H9 (cell line): ENCODE measurements at regions not wholly inside any gene's neighbourhood (a gene's known extent, or its start where the extent isn't known, plus 50 kb on each side); places are given as distances from the start of the nearest gene placed in this dataset.

ENCODE experiments used
- DNase-seq: peaks from one replicate; pipeline ENCODE4 v3.0.0-alpha.2; 2017
- H2AFZ ChIP-seq: one replicate; pipeline ENCODE4 v1.6.1; 2013; ENCODE audit warnings: mild to moderate bottlenecking, low read length, control low read depth, moderate library complexity
- H2AK5ac ChIP-seq: 2 replicates; pipeline ENCODE4 v1.6.1; 2013; ENCODE audit warnings: low read length, control low read depth, mixed read lengths; ENCODE audit not compliant: insufficient read length
- H2BK120ac ChIP-seq: one replicate; pipeline ENCODE4 v1.6.1; 2013; ENCODE audit warnings: low read depth, mild to moderate bottlenecking, low read length, control low read depth, inconsistent platforms; ENCODE audit not compliant: poor library complexity, severe bottlenecking
- H2BK12ac ChIP-seq: 2 replicates; pipeline ENCODE4 v1.6.1; 2013; ENCODE audit warnings: low read length, control low read depth, mixed read lengths, low read depth; ENCODE audit not compliant: insufficient read length
- H2BK15ac ChIP-seq: 2 replicates; pipeline ENCODE4 v1.6.1; 2013; ENCODE audit warnings: low read depth, low read length, control low read depth
- H2BK20ac ChIP-seq: one replicate; pipeline ENCODE4 v1.6.1; 2013; ENCODE audit warnings: low read depth, mild to moderate bottlenecking, low read length, control low read depth, inconsistent platforms; ENCODE audit not compliant: poor library complexity, severe bottlenecking
- H2BK5ac ChIP-seq: 2 replicates; pipeline ENCODE4 v1.6.1; 2013; ENCODE audit warnings: low read length, control low read depth, mixed read lengths; ENCODE audit not compliant: insufficient read length
- H3K14ac ChIP-seq: 2 replicates; pipeline ENCODE4 v1.6.1; 2013; ENCODE audit warnings: low read length, control low read depth; ENCODE audit not compliant: insufficient read depth
- H3K18ac ChIP-seq: 2 replicates; pipeline ENCODE4 v1.6.1; 2013; ENCODE audit warnings: low read depth, mild to moderate bottlenecking, mixed read lengths, low read length, control low read depth; ENCODE audit not compliant: insufficient read length
- H3K23ac ChIP-seq: 2 replicates; pipeline ENCODE4 v1.6.1; 2013; ENCODE audit warnings: low read length, control low read depth, mixed read lengths, low read depth; ENCODE audit not compliant: insufficient read length
- H3K23me2 ChIP-seq: 2 replicates; pipeline ENCODE4 v1.6.1; 2013; ENCODE audit warnings: low read depth, mild to moderate bottlenecking, mixed read lengths, low read length, control low read depth; ENCODE audit not compliant: insufficient read length, poor library complexity, severe bottlenecking
- H3K27ac ChIP-seq: 2 replicates; pipeline ENCODE4 v1.5.1; 2013; ENCODE audit warnings: low read length, control low read depth, mixed read lengths, low read depth; ENCODE audit not compliant: insufficient read length
- H3K27me3 ChIP-seq: 2 replicates; pipeline ENCODE4 v1.6.1; 2013; ENCODE audit warnings: low read length, control low read depth, inconsistent platforms; ENCODE audit not compliant: insufficient read depth
- H3K4ac ChIP-seq: 2 replicates; pipeline ENCODE4 v1.6.1; 2013; ENCODE audit warnings: low read depth, mild to moderate bottlenecking, control low read depth, inconsistent platforms, low read length, moderate library complexity
- H3K4me1 ChIP-seq: 2 replicates; pipeline ENCODE4 v1.6.1; 2013; ENCODE audit warnings: low read length, control low read depth, inconsistent platforms; ENCODE audit not compliant: insufficient read depth
- H3K4me2 ChIP-seq: 2 replicates; pipeline ENCODE4 v1.6.1; 2013; ENCODE audit warnings: low read length, control low read depth, mixed read lengths; ENCODE audit not compliant: insufficient read length, insufficient read depth
- H3K56ac ChIP-seq: 2 replicates; pipeline ENCODE4 v1.6.1; 2013; ENCODE audit warnings: low read depth, mild to moderate bottlenecking, mixed read lengths, low read length, control low read depth; ENCODE audit not compliant: insufficient read length
- H3K79me1 ChIP-seq: 2 replicates; pipeline ENCODE4 v1.6.1; 2013; ENCODE audit warnings: low read depth, mild to moderate bottlenecking, moderate library complexity, low read length, control low read depth, inconsistent platforms; ENCODE audit not compliant: insufficient read depth, poor library complexity, severe bottlenecking
- H3K79me2 ChIP-seq: 2 replicates; pipeline ENCODE4 v1.6.1; 2013; ENCODE audit warnings: low read length, control low read depth, inconsistent platforms; ENCODE audit not compliant: insufficient read depth
- H3K9ac ChIP-seq: 2 replicates; pipeline ENCODE4 v1.6.1; 2013; ENCODE audit warnings: low read length, control low read depth, mixed read lengths; ENCODE audit not compliant: insufficient read length; ENCODE audit errors: extremely low read depth
- H3K9me3 ChIP-seq: one replicate; pipeline ENCODE4 v1.6.1; 2013; ENCODE audit warnings: low read depth, low read length, inconsistent platforms; ENCODE audit not compliant: control insufficient read depth
- H3T11ph ChIP-seq: one replicate; pipeline ENCODE4 v1.6.1; 2013; ENCODE audit warnings: mild to moderate bottlenecking, low read length, control low read depth, inconsistent platforms
- H4K20me1 ChIP-seq: one replicate; pipeline ENCODE4 v1.6.1; 2013; ENCODE audit not compliant: control insufficient read depth, insufficient read length, insufficient read depth
- H4K5ac ChIP-seq: 2 replicates; pipeline ENCODE4 v1.6.1; 2013; ENCODE audit warnings: low read depth, mild to moderate bottlenecking, mixed read lengths, low read length, control low read depth; ENCODE audit not compliant: insufficient read length
- H4K8ac ChIP-seq: replicated peaks from 2 replicates; pipeline ENCODE4 v1.6.1; 2013; ENCODE audit warnings: low read length, control low read depth, mixed read lengths, low read depth; ENCODE audit not compliant: insufficient read length
- H4K91ac ChIP-seq: 2 replicates; pipeline ENCODE4 v1.6.1; 2013; ENCODE audit warnings: low read depth, mild to moderate bottlenecking, moderate library complexity, mixed read lengths, low read length, control low read depth; ENCODE audit not compliant: insufficient read length
- H3K27ac Mint-ChIP-seq, 3 experiments: 2 replicates in 2 of 3; 3 replicates in 1 of 3; pipeline ENCODE4 v1.8.0; 2020 to 2021; ENCODE audit warnings: mixed read lengths in 3 of 3, mild to moderate bottlenecking in 1 of 3, moderate library complexity in 1 of 3
- H3K27me3 Mint-ChIP-seq: 2 replicates; pipeline ENCODE4 v1.8.0; 2021; ENCODE audit warnings: low read depth, mild to moderate bottlenecking, moderate library complexity, mixed read lengths
- H3K36me3 Mint-ChIP-seq, 3 experiments: 2 replicates in 2 of 3; 3 replicates in 1 of 3; pipeline ENCODE4 v1.8.0; 2020 to 2021; ENCODE audit warnings: low read depth in 3 of 3, mixed read lengths in 3 of 3; ENCODE audit not compliant: insufficient read depth in 1 of 3
- H3K4me1 Mint-ChIP-seq, 2 experiments: 2 replicates each; pipeline ENCODE4 v1.8.0; 2020; ENCODE audit warnings: mixed read lengths in 2 of 2
- H3K4me3 Mint-ChIP-seq, 2 experiments: 2 replicates in 1 of 2; 3 replicates in 1 of 2; pipeline ENCODE4 v1.8.0; 2020 to 2021; ENCODE audit warnings: mild to moderate bottlenecking in 2 of 2, mixed read lengths in 2 of 2, moderate library complexity in 1 of 2
- H3K9me3 Mint-ChIP-seq, 2 experiments: 2 replicates in 1 of 2; 3 replicates in 1 of 2; pipeline ENCODE4 v1.8.0; 2020; ENCODE audit warnings: mild to moderate bottlenecking in 2 of 2, mixed read lengths in 2 of 2, moderate library complexity in 1 of 2
- TF ChIP-seq, protein P1 (sequence below): fragments of 200-600 bp; sonication (generic); conservative IDR thresholded peaks from 3 replicates; pipeline ENCODE4 v1.8.0; 2021; ENCODE audit warnings: antibody characterized with exemption, mild to moderate bottlenecking

DNA sequence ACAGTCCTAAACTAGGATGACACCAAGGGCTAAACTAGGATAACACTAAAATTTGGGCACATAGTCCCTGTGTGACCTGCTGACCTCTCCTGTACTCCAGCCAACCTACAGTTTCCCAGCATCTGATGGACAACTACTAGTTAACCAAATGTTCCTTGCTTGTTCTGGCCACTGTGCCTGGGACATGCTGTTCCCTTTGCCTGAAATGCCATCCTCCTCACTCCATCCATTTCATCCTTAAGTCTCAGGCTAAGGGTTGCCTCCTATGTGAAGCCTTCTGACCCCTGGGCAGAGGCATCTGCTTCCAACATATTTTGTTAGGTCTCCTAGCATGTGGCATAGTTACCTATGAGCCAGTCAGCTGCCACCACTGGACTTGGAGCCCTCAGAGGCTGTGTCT is 204.9 kb upstream of the JUN start:
- no peaks in the 10 kb centered on the region; a peak in 1 of 5 replicates for H3K9me3 Mint-ChIP-seq
- no peak overlapping the region for H3K27ac Mint-ChIP-seq

More for the DNA sequence above, 204.9 kb upstream of the JUN start:
- H3K56ac ChIP-seq = no peak overlapping the region
- H2BK20ac ChIP-seq = no peak overlapping the region
- Mint-ChIP-seq H3K27me3 (peaks cover 11% of the 10 kb centered on the region), H3K36me3 (no peaks in the 10 kb centered on the region), H3K4me1 (no peaks in the 10 kb centered on the region), H3K4me3 (no peak overlapping the region)
- H2BK15ac ChIP-seq = no peak overlapping the region
- no peak overlapping the region for H2BK12ac ChIP-seq
- H4K5ac ChIP-seq = no peak overlapping the region
- no peak overlapping the region for H4K91ac ChIP-seq
- TF ChIP-seq, protein P1, sequence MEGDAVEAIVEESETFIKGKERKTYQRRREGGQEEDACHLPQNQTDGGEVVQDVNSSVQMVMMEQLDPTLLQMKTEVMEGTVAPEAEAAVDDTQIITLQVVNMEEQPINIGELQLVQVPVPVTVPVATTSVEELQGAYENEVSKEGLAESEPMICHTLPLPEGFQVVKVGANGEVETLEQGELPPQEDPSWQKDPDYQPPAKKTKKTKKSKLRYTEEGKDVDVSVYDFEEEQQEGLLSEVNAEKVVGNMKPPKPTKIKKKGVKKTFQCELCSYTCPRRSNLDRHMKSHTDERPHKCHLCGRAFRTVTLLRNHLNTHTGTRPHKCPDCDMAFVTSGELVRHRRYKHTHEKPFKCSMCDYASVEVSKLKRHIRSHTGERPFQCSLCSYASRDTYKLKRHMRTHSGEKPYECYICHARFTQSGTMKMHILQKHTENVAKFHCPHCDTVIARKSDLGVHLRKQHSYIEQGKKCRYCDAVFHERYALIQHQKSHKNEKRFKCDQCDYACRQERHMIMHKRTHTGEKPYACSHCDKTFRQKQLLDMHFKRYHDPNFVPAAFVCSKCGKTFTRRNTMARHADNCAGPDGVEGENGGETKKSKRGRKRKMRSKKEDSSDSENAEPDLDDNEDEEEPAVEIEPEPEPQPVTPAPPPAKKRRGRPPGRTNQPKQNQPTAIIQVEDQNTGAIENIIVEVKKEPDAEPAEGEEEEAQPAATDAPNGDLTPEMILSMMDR = no peak
- H3K4ac ChIP-seq = no peak overlapping the region
- H3K23ac ChIP-seq = no peak overlapping the region
- no peaks in the 10 kb centered on the region for H3K79me1 ChIP-seq
- H4K8ac ChIP-seq = no peak overlapping the region
- no peaks in the 10 kb centered on the region for H3K79me2 ChIP-seq
- H3K4me2 ChIP-seq = no peak overlapping the region
- H3K23me2 ChIP-seq = no peaks in the 10 kb centered on the region
- no peak overlapping the region for H3K27ac ChIP-seq
- no peak overlapping the region for H3K18ac ChIP-seq
- H3K9me3 ChIP-seq = no peaks in the 10 kb centered on the region
- no peaks in the 10 kb centered on the region; the same call in 1 of the 2 replicates for H3K27me3 ChIP-seq
- no peak overlapping the region for H3K9ac ChIP-seq
- no peak overlapping the region for H2AFZ ChIP-seq
- H3K14ac ChIP-seq = no peak overlapping the region
- no peak overlapping the region for H2AK5ac ChIP-seq
- no peak overlapping the region for H3T11ph ChIP-seq
- no peak overlapping the region for H2BK120ac ChIP-seq
- H4K20me1 ChIP-seq = no peaks in the 10 kb centered on the region
- no peak for DNase-seq
- no peak overlapping the region for H2BK5ac ChIP-seq
- H3K4me1 ChIP-seq = no peaks in the 10 kb centered on the region
